Ascending aorta (tissue), 2 donors: ENCODE measurements at regions not wholly inside any gene's neighbourhood (a gene's known extent, or its start where the extent isn't known, plus 50 kb on each side); places are given as distances from the start of the nearest gene placed in this dataset.

Experiments used
- DNase-seq, 2 donors: peaks; one replicate each; pipeline ENCODE4 v3.0.0-alpha.2; 2019; ENCODE audit warnings: low spot score in 2 of 2
- H3K27ac ChIP-seq, 2 donors: fragments of 200-600 bp; sonication (generic); one replicate each; pipeline ENCODE4 v1.5.1; 2016 to 2017; ENCODE audit warnings: mild to moderate bottlenecking in 1 of 2
- H3K27me3 ChIP-seq: fragments of 200-600 bp; sonication (generic); one replicate; pipeline ENCODE4 v1.5.1; 2017
- H3K36me3 ChIP-seq, 2 donors: fragments of 200-600 bp; sonication (generic); one replicate each; pipeline ENCODE4 v1.5.1; 2016
- H3K4me1 ChIP-seq, 2 donors: fragments of 200-600 bp; sonication (generic); one replicate each; pipeline ENCODE4 v1.5.1; 2016 to 2017; ENCODE audit warnings: mild to moderate bottlenecking in 1 of 2
- H3K4me3 ChIP-seq, 2 donors: fragments of 200-600 bp; sonication (generic); one replicate each; pipeline ENCODE4 v1.5.1; 2016 to 2017; ENCODE audit warnings: mild to moderate bottlenecking in 1 of 2
- H3K9me3 ChIP-seq, 2 donors: fragments of 200-600 bp; sonication (generic); one replicate each; pipeline ENCODE4 v1.5.1; 2016
- intact Hi-C: fragments of 100-400 bp; cut with DNase I; formaldehyde crosslinking; loops from one replicate; pipeline ENCODE4 v1.15.1; 2023
- TF ChIP-seq, protein P1 (sequence below), 3 experiments: fragments of 200-600 bp in 2 of 3; fragments of 450-650 bp in 1 of 3; sonication (generic) in 2 of 3; IDR thresholded peaks; one replicate each; pipeline ENCODE4 v1.5.1; 2016 to 2019; ENCODE audit warnings: antibody characterized with exemption in 3 of 3, mild to moderate bottlenecking in 1 of 3, moderate library complexity in 1 of 3

- no peak overlapping the region for H3K4me3 ChIP-seq
- H3K4me1 ChIP-seq: no peaks in the 10 kb centered on the region
- TF ChIP-seq, protein P1, sequence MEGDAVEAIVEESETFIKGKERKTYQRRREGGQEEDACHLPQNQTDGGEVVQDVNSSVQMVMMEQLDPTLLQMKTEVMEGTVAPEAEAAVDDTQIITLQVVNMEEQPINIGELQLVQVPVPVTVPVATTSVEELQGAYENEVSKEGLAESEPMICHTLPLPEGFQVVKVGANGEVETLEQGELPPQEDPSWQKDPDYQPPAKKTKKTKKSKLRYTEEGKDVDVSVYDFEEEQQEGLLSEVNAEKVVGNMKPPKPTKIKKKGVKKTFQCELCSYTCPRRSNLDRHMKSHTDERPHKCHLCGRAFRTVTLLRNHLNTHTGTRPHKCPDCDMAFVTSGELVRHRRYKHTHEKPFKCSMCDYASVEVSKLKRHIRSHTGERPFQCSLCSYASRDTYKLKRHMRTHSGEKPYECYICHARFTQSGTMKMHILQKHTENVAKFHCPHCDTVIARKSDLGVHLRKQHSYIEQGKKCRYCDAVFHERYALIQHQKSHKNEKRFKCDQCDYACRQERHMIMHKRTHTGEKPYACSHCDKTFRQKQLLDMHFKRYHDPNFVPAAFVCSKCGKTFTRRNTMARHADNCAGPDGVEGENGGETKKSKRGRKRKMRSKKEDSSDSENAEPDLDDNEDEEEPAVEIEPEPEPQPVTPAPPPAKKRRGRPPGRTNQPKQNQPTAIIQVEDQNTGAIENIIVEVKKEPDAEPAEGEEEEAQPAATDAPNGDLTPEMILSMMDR (IDR thresholded peaks at IDR 0.05): no peak
- no peaks in the 10 kb centered on the region for H3K9me3 ChIP-seq
- intact Hi-C loops: no loop called here
- DNase-seq: no peak
- H3K36me3 ChIP-seq: no peaks in the 10 kb centered on the region
- H3K27me3 ChIP-seq: no peaks in the 10 kb centered on the region
- H3K27ac ChIP-seq: no peak overlapping the region
Measured at GRCh38 chr4:104129243-104129642, 365.5 kb downstream of the CXXC4 start.

DNA sequence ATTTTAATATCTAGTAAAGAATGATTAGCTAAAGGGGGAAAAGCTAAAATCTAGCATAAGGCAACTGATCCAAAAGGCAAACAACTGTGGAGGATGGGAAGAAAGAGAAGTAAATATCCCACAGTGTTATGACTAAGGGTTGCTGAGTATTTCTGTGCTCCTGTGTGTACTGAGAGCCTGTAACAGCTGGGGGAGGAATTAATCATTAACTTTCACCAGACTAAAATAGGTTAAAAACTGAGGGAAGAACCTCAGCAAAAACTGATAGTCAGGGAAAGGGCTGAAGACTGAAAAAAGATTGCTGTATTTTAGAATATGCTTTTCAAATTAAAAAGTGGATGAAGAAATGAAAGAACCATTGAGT lies 365.9 kb downstream of the CXXC4 start:
- intact Hi-C loops: no loop called here
- Histone ChIP-seq H3K27me3 (no peaks in the 10 kb centered on the region), H3K36me3 (no peaks in the 10 kb centered on the region), H3K4me1 (no peaks in the 10 kb centered on the region), H3K4me3 (no peak overlapping the region), H3K27ac (no peak overlapping the region), H3K9me3 (no peaks in the 10 kb centered on the region)
- TF ChIP-seq, protein P1 (IDR thresholded peaks at IDR 0.05): no peak
- no peak for DNase-seq

DNA sequence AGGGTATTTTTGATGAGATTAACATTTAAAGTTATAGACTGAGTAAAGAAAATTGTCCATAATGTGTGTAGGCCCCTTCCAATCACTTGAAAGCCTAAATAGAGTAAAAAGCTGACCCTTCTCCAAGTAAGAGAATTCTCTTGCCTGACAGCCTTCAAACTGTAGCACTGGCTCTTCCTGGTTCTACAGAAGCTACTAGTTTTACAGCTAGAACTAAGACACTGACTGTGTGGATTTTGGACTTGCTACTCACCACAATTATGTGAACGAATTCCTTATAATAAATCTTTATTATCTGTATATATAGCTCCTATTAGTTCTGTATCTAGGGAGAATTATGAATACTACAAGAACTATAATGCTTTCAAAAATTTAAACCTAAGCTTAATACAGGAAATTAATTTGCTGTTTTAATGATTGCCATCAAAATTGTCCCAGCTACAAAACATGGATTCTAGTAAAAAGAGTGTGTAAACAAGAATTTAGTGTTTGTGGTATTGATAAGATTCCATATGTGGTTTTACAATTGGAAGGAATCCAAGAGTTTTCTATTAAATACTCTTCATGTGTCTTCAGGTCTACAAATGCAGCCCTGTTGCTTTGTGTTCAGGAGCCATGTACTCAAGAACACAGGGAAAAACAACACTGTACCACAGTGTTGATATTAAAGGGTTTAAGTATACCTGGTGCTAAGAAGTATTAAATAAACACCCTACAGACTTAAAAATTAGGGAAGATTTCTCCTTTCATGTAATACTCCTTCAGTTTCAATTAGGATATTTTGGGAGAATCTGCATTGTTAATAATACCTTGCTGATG lies 366.5 kb downstream of the CXXC4 start:
- H3K36me3 ChIP-seq: no peaks in the 10 kb centered on the region
- DNase-seq: no peak
- H3K27me3 ChIP-seq: no peaks in the 10 kb centered on the region
- TF ChIP-seq, protein P1 (IDR thresholded peaks at IDR 0.05): no peak
- intact Hi-C loops: no loop called here
- H3K9me3 ChIP-seq: no peaks in the 10 kb centered on the region
- H3K27ac ChIP-seq: no peak overlapping the region
- no peaks in the 10 kb centered on the region for H3K4me1 ChIP-seq
- no peak overlapping the region for H3K4me3 ChIP-seq

DNA sequence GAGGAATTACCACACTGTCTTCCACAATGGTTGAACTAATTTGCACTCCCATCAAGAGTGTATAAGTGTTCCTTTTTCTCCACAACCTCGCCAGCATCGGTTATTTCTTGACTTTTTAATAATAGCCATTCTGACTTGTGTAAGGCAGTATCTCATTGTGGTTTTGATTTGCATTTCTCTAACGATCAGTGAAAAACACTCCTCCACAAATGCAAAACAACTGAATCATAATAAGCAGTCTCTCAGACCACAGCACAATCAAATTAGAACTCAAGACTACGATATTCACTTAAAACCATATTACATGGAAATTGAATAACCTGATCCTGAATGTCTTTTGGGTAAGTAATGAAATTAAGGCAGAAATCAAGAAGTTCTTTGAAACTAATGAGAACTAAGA lies 371.7 kb downstream of the CXXC4 start:
- H3K4me1 ChIP-seq: no peaks in the 10 kb centered on the region
- no peak overlapping the region for H3K27ac ChIP-seq
- TF ChIP-seq, protein P1 (IDR thresholded peaks at IDR 0.05): no peak
- H3K36me3 ChIP-seq: no peaks in the 10 kb centered on the region
- no peak overlapping the region for H3K4me3 ChIP-seq
- DNase-seq: no peak
- H3K9me3 ChIP-seq: no peaks in the 10 kb centered on the region
- intact Hi-C loops: no loop called here
- no peaks in the 10 kb centered on the region for H3K27me3 ChIP-seq

GRCh38 chr4:104117776-104118175 lies 376.9 kb downstream of the CXXC4 start:
- Histone ChIP-seq H3K27me3 (no peaks in the 10 kb centered on the region), H3K4me1 (no peaks in the 10 kb centered on the region), H3K27ac (no peak overlapping the region), H3K36me3 (no peaks in the 10 kb centered on the region), H3K9me3 (no peaks in the 10 kb centered on the region), H3K4me3 (no peak overlapping the region)
- intact Hi-C loops: no loop called here
- TF ChIP-seq, protein P1 (IDR thresholded peaks at IDR 0.05): no peak
- DNase-seq: no peak
